HG02973 (cell line): ENCODE measurements at regions not wholly inside any gene's neighbourhood (a gene's known extent, or its start where the extent isn't known, plus 50 kb on each side); places are given as distances from the start of the nearest gene placed in this dataset.

Source experiments
- ATAC-seq: cut with Tn5 transposase; IDR thresholded peaks from one replicate; pipeline ENCODE4 v1.9.1; 2021; ENCODE audit warnings: moderate library complexity; ENCODE audit not compliant: unreplicated experiment

GRCh38 chr10:3631701-3632330 lies 153.2 kb downstream of the KLF6 start:
- no peak for ATAC-seq

GRCh38 chr10:3631291-3631690 lies 153.7 kb downstream of the KLF6 start:
- no peak for ATAC-seq

- ATAC-seq = peak; percentile 67
Observed at GRCh38 chr10:3625959-3626751, 158.9 kb downstream of the KLF6 start.

- no peak for ATAC-seq
Observed at GRCh38 chr10:3624367-3624766, 160.6 kb downstream of the KLF6 start.

GRCh38 chr10:3623746-3624145 lies 161.3 kb downstream of the KLF6 start:
- ATAC-seq = peak; percentile 44

- ATAC-seq = peak; percentile 37
Observed at GRCh38 chr10:3622845-3623621, 162.0 kb downstream of the KLF6 start.

GRCh38 chr10:3622427-3622826 lies 162.6 kb downstream of the KLF6 start:
- ATAC-seq = no peak

GRCh38 chr10:3620818-3621217 lies 164.2 kb downstream of the KLF6 start:
- ATAC-seq = no peak

GRCh38 chr10:3619241-3619640 lies 165.8 kb downstream of the KLF6 start:
- no peak for ATAC-seq

- ATAC-seq = no peak
Observed at GRCh38 chr10:3616880-3617279, 168.1 kb downstream of the KLF6 start.

GRCh38 chr10:3613318-3613717 lies 171.7 kb downstream of the KLF6 start:
- ATAC-seq = no peak

GRCh38 chr10:3612183-3613001 lies 172.6 kb downstream of the KLF6 start:
- no peak for ATAC-seq

GRCh38 chr10:3606309-3606708 lies 178.7 kb downstream of the KLF6 start:
- no peak for ATAC-seq

- ATAC-seq = no peak
Observed at GRCh38 chr10:3605882-3606281, 179.1 kb downstream of the KLF6 start.

- no peak for ATAC-seq
Observed at GRCh38 chr10:3595736-3596135, 189.3 kb downstream of the KLF6 start.

GRCh38 chr10:3593611-3594010 lies 191.4 kb downstream of the KLF6 start:
- ATAC-seq = no peak

- no peak for ATAC-seq
Observed at GRCh38 chr10:3592424-3592823, 192.6 kb downstream of the KLF6 start.

- ATAC-seq = no peak
Observed at GRCh38 chr10:3588816-3589215, 196.2 kb downstream of the KLF6 start.

GRCh38 chr10:3588346-3588745 lies 196.7 kb downstream of the KLF6 start:
- ATAC-seq = no peak

- no peak for ATAC-seq
Observed at GRCh38 chr10:3584926-3585784, 199.9 kb downstream of the KLF6 start.
